A673 (cell line): ENCODE measurements at regions not wholly inside any gene's neighbourhood (a gene's known extent, or its start where the extent isn't known, plus 50 kb on each side); places are given as distances from the start of the nearest gene placed in this dataset.

Experiments used
- BruUV-seq: library from RNA; stranded (reverse); fragments of 400-500 nt; replicated peaks from 2 replicates; lab custom pipeline; 2021; lab: Mats Ljungman, UMichigan
- CTCF ChIA-PET: fragments of 300-600 bp; sonication (Branson Sonifier 250); formaldehyde crosslinking; loops from one replicate; lab custom pipeline; 2022; ENCODE audit warnings: antibody characterized with exemption; lab: Charles Lee
- POLR2A ChIA-PET: fragments of 300-600 bp; sonication (Branson Sonifier 250); formaldehyde crosslinking; loops from one replicate; lab custom pipeline; 2022; ENCODE audit warnings: antibody characterized with exemption; ENCODE audit not compliant: low non-redundant PET; lab: Charles Lee
- DNase-seq: peaks from one replicate; pipeline ENCODE4 v3.0.0-alpha.2; 2015; ENCODE audit warnings: low spot score
- H3K27ac ChIP-seq: fragments of 200-600 bp; sonication (generic); 2 replicates; pipeline ENCODE4 v1.5.1; 2016; ENCODE audit warnings: mixed run types, low read depth, mild to moderate bottlenecking, mixed read lengths, antibody characterized with exemption, low read length; ENCODE audit not compliant: poor library complexity, severe bottlenecking
- H3K27me3 ChIP-seq: fragments of 200-600 bp; sonication (generic); replicated peaks from 2 replicates; pipeline ENCODE4 v1.6.1; 2017; ENCODE audit warnings: mixed run types, low read depth, mild to moderate bottlenecking, mixed read lengths, antibody characterized with exemption, low read length; ENCODE audit not compliant: insufficient read depth, poor library complexity
- H3K36me3 ChIP-seq: fragments of 200-600 bp; sonication (generic); 2 replicates; pipeline ENCODE4 v1.6.1; 2016; ENCODE audit warnings: mixed run types, mild to moderate bottlenecking, mixed read lengths, antibody characterized with exemption, low read length; ENCODE audit not compliant: insufficient read depth, poor library complexity, severe bottlenecking
- H3K4me1 ChIP-seq: fragments of 200-600 bp; sonication (generic); 2 replicates; pipeline ENCODE4 v1.6.1; 2017; ENCODE audit warnings: mixed run types, mild to moderate bottlenecking, mixed read lengths, antibody characterized with exemption, low read length; ENCODE audit not compliant: insufficient read depth, poor library complexity, severe bottlenecking
- H3K4me3 ChIP-seq: fragments of 200-600 bp; sonication (generic); 2 replicates; pipeline ENCODE4 v1.5.1; 2016; ENCODE audit warnings: low read depth, mixed run types, mild to moderate bottlenecking, mixed read lengths, low read length; ENCODE audit not compliant: poor library complexity, severe bottlenecking
- H3K9me3 ChIP-seq: fragments of 200-600 bp; sonication (generic); 2 replicates; pipeline ENCODE4 v1.6.1; 2016; ENCODE audit warnings: mixed run types, low read depth, mild to moderate bottlenecking, mixed read lengths, antibody characterized with exemption, low read length; ENCODE audit not compliant: poor library complexity, severe bottlenecking
- EZH2 ChIP-seq: fragments of 200-600 bp; sonication (generic); IDR thresholded peaks from 2 replicates; pipeline ENCODE4 v1.6.1; 2017; ENCODE audit warnings: borderline replicate concordance, low read depth, mild to moderate bottlenecking, mixed read lengths, antibody characterized with exemption, low read length; ENCODE audit not compliant: poor library complexity, severe bottlenecking
- intact Hi-C: fragments of 100-400 bp; cut with micrococcal nuclease; formaldehyde crosslinking; loops from one replicate; pipeline ENCODE4 v1.10.0; 2022; ENCODE audit not compliant: unreplicated experiment
- TF ChIP-seq, protein P1 (sequence below): fragments of 300-800, 200-600 bp; sonication (generic); conservative IDR thresholded peaks from 2 replicates; pipeline ENCODE4 v1.5.1; 2017; ENCODE audit warnings: low read depth, mild to moderate bottlenecking, antibody characterized with exemption, low read length, moderate library complexity, mixed read lengths

DNA sequence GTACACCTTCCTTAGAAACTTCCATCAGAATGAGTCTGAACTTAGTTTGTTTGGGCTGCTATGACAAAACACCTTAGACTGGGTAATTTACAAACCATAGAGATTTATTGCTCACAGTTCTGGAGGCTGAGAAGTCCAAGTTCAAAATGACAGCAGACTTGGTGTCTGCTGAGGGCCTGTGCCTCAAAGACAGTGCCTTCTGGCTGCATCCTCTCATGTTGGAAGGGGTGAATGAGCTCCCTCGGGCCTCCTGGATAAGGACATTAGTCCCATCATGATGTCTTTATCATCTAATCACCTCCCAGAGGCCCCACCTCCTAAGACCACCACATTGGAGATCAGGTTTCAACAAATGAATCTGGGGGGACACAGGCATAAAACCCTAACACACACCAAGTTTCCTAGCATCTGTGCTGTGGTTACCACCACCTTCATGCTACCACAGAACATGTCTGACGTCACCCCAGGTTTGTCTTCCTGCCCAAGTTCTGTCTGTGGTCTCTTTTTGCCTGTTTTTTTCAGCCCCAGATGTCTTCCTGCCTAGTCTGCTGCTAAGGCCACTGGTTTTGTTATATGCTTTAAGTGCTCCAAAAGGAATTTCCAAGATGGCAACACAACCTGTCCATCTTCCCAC lies 150.9 kb upstream of the COBL start:
- POLR2A ChIA-PET = no interaction called here
- TF ChIP-seq, protein P1, sequence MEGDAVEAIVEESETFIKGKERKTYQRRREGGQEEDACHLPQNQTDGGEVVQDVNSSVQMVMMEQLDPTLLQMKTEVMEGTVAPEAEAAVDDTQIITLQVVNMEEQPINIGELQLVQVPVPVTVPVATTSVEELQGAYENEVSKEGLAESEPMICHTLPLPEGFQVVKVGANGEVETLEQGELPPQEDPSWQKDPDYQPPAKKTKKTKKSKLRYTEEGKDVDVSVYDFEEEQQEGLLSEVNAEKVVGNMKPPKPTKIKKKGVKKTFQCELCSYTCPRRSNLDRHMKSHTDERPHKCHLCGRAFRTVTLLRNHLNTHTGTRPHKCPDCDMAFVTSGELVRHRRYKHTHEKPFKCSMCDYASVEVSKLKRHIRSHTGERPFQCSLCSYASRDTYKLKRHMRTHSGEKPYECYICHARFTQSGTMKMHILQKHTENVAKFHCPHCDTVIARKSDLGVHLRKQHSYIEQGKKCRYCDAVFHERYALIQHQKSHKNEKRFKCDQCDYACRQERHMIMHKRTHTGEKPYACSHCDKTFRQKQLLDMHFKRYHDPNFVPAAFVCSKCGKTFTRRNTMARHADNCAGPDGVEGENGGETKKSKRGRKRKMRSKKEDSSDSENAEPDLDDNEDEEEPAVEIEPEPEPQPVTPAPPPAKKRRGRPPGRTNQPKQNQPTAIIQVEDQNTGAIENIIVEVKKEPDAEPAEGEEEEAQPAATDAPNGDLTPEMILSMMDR = no peak
- TF ChIP-seq EZH2 = no peak
- no peak for DNase-seq
- H3K4me1 ChIP-seq = no peaks in the 10 kb centered on the region
- intact Hi-C loops = no loop called here
- H3K36me3 ChIP-seq = no peaks in the 10 kb centered on the region
- no peak overlapping the region for H3K4me3 ChIP-seq
- CTCF ChIA-PET = no interaction called here
- no TSS peak for BruUV-seq
- H3K27ac ChIP-seq = no peak overlapping the region
- peaks cover 32% of the 10 kb centered on the region for H3K9me3 ChIP-seq
- no peaks in the 10 kb centered on the region for H3K27me3 ChIP-seq

DNA sequence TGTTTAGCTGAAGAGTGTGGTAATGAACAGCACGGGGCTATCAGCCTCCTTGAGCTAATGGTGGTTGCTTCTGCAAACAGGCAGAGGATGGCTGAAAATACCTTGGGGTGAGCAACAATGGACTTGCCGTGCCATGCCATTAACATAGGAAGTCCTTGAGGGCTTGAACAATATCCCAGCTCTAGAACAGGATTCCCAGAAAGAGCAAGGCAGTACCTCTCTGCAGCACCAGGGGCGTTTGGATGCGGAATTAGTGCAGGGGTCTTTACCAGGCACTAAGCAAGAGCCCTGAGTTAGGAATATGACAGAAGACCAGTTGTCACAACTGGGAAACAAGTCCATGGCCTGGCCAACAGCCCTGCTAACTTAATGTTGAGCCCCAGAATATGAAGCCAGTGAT lies 143.2 kb upstream of the COBL start:
- BruUV-seq = no TSS peak
- POLR2A ChIA-PET = no interaction called here
- CTCF ChIA-PET = no interaction called here
- no peaks in the 10 kb centered on the region for H3K36me3 ChIP-seq
- no peak for DNase-seq
- H3K27me3 ChIP-seq = no peaks in the 10 kb centered on the region
- H3K4me1 ChIP-seq = no peaks in the 10 kb centered on the region
- intact Hi-C loops = no loop called here
- TF ChIP-seq, protein P1 = no peak
- no peak for TF ChIP-seq EZH2
- no peak overlapping the region for H3K27ac ChIP-seq
- no peak overlapping the region for H3K4me3 ChIP-seq
- peaks cover 22% of the 10 kb centered on the region for H3K9me3 ChIP-seq

DNA sequence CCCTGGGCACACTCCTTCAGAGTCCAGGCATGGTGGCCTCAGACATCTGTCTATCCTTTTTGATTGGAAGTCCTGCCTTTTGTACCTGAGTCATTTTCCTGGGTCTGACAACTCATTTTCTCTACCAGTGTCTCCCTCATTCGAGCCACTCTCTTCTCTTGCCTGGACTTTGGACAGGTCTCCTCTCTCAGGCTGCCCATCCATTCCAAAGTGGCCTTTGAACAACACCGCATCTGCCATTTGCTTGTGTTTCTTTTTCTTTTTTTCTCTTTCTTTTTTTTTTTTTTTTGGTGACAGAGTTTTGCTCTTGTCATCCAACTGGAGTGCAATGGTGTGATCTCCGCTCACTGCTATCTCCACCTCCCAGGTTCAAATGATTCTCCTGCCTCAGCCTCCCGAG lies 142.1 kb upstream of the COBL start:
- no TSS peak for BruUV-seq
- no peak overlapping the region for H3K4me3 ChIP-seq
- no peak for TF ChIP-seq EZH2
- TF ChIP-seq, protein P1 = no peak
- no peak for DNase-seq
- intact Hi-C loops = no loop called here
- no peaks in the 10 kb centered on the region for H3K27me3 ChIP-seq
- H3K27ac ChIP-seq = no peak overlapping the region
- POLR2A ChIA-PET = no interaction called here
- H3K36me3 ChIP-seq = no peaks in the 10 kb centered on the region
- no peaks in the 10 kb centered on the region for H3K4me1 ChIP-seq
- peaks cover 12% of the 10 kb centered on the region for H3K9me3 ChIP-seq
- CTCF ChIA-PET = no interaction called here
